AG10803 (cell line): ENCODE measurements at regions not wholly inside any gene's neighbourhood (a gene's known extent, or its start where the extent isn't known, plus 50 kb on each side); places are given as distances from the start of the nearest gene placed in this dataset.

Experiments
- DNase-seq: peaks from one replicate; pipeline ENCODE4 v3.0.0; 2010; ENCODE audit warnings: low read depth
- H3K4me3 ChIP-seq: 2 replicates; pipeline ENCODE4 v1.5.1; 2011; ENCODE audit warnings: mild to moderate bottlenecking, low read length, control low read depth
- TF ChIP-seq, protein P1 (sequence below): conservative IDR thresholded peaks from 2 replicates; pipeline ENCODE4 v1.5.1; 2011; ENCODE audit warnings: mild to moderate bottlenecking, low read length, control low read depth, inconsistent platforms

- no peak overlapping the region for H3K4me3 ChIP-seq
- DNase-seq: no peak
- TF ChIP-seq, protein P1, sequence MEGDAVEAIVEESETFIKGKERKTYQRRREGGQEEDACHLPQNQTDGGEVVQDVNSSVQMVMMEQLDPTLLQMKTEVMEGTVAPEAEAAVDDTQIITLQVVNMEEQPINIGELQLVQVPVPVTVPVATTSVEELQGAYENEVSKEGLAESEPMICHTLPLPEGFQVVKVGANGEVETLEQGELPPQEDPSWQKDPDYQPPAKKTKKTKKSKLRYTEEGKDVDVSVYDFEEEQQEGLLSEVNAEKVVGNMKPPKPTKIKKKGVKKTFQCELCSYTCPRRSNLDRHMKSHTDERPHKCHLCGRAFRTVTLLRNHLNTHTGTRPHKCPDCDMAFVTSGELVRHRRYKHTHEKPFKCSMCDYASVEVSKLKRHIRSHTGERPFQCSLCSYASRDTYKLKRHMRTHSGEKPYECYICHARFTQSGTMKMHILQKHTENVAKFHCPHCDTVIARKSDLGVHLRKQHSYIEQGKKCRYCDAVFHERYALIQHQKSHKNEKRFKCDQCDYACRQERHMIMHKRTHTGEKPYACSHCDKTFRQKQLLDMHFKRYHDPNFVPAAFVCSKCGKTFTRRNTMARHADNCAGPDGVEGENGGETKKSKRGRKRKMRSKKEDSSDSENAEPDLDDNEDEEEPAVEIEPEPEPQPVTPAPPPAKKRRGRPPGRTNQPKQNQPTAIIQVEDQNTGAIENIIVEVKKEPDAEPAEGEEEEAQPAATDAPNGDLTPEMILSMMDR: no peak
Observed at GRCh38 chr10:129033790-129034272, 433.2 kb upstream of the MGMT start.

DNA sequence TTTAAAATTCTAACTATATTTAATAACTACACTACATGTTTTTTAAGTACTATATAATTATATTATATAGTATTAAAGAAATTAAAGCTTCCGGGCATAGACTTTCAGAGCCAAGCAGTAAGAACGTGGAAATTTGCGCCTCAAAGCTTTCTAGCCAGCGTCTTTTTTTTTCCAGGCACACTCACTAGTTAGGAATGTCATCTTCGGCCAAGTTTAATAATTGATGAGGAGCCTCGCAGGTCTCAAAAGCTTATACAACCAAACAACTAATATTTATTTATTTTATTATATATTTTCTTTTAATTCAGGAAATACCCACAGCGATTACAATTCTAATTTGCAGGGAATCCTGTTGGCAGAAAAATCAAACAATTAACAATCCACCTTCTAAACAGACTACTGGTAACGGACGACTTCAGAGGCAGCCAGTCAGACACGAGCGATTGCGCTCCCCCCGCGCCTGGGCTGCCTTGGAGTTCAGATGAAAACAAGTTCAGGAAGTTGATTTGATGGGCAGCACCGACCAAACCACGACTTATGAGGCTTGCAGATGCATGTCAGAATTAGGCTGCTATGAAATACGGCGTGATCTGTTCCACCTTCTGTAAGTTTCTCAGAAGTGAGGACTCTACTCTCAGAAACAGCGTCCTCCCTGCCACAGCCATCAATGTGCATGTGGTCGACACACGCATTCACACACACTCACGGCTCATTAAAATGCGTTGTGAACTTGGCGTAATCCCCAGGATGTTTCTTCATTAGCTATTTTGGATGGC is 431.8 kb upstream of the MGMT start:
- DNase-seq: peak; percentile 2
- TF ChIP-seq, protein P1: no peak
- no peak overlapping the region for H3K4me3 ChIP-seq

GRCh38 chr10:129038522-129038921 is 428.5 kb upstream of the MGMT start:
- TF ChIP-seq, protein P1: no peak
- no peak for DNase-seq
- H3K4me3 ChIP-seq: no peak overlapping the region

GRCh38 chr10:129039406-129040370 is 427.4 kb upstream of the MGMT start:
- TF ChIP-seq, protein P1: no peak
- no peak for DNase-seq
- no peak overlapping the region for H3K4me3 ChIP-seq

DNA sequence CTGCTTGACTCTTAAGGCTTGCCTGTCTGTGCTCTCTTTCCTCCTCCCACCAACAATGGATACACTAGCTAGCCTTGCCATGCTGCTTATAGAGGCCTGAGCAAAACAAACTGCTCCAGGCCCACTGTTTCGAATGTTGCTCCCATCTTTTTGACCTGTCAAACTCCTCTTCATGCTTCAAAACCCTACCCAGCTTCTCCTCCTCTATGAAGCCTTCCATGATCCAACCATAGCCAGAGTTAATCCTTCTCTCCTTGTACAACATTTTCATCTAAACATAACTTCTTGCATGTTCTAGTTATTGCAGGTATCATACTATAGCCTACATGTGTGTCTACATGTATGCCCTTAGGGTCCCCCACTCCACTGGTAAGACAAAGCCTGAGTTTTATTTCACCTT is 426.7 kb upstream of the MGMT start:
- no peak overlapping the region for H3K4me3 ChIP-seq
- TF ChIP-seq, protein P1: no peak
- DNase-seq: no peak

- TF ChIP-seq, protein P1: no peak
- no peak for DNase-seq
- H3K4me3 ChIP-seq: no peak overlapping the region
Observed at GRCh38 chr10:129041916-129042315, 425.1 kb upstream of the MGMT start.
